LNCAP (cell line): ENCODE measurements at regions not wholly inside any gene's neighbourhood (a gene's known extent, or its start where the extent isn't known, plus 50 kb on each side); places are given as distances from the start of the nearest gene placed in this dataset.

Experiments used
- CTCF ChIP-seq: fragments of 450-650 bp; IDR thresholded peaks from 2 replicates; pipeline ENCODE4 v1.5.1; 2017; ENCODE audit warnings: mild to moderate bottlenecking

GRCh38 chr13:22937953-22938352 lies 242.8 kb upstream of the SGCG start:
- TF ChIP-seq CTCF: no peak

GRCh38 chr13:22938576-22938975 lies 242.2 kb upstream of the SGCG start:
- no peak for TF ChIP-seq CTCF

GRCh38 chr13:22939157-22939556 lies 241.6 kb upstream of the SGCG start:
- no peak for TF ChIP-seq CTCF

- no peak for TF ChIP-seq CTCF
Observed at GRCh38 chr13:22940090-22940710, 240.6 kb upstream of the SGCG start.

GRCh38 chr13:22940736-22941135 lies 240.0 kb upstream of the SGCG start:
- no peak for TF ChIP-seq CTCF

GRCh38 chr13:22944378-22944777 lies 236.4 kb upstream of the SGCG start:
- TF ChIP-seq CTCF: peak; percentile 23; the same call in 1 of the 2 replicates

GRCh38 chr13:22945321-22946226 lies 235.2 kb upstream of the SGCG start:
- TF ChIP-seq CTCF: no peak
